HG02678 (cell line): ENCODE measurements at regions not wholly inside any gene's neighbourhood (a gene's known extent, or its start where the extent isn't known, plus 50 kb on each side); places are given as distances from the start of the nearest gene placed in this dataset.

Experiments used
- ATAC-seq: cut with Tn5 transposase; IDR thresholded peaks from one replicate; pipeline ENCODE4 v1.9.1; 2021; ENCODE audit warnings: mild to moderate bottlenecking, moderate library complexity; ENCODE audit not compliant: unreplicated experiment

DNA sequence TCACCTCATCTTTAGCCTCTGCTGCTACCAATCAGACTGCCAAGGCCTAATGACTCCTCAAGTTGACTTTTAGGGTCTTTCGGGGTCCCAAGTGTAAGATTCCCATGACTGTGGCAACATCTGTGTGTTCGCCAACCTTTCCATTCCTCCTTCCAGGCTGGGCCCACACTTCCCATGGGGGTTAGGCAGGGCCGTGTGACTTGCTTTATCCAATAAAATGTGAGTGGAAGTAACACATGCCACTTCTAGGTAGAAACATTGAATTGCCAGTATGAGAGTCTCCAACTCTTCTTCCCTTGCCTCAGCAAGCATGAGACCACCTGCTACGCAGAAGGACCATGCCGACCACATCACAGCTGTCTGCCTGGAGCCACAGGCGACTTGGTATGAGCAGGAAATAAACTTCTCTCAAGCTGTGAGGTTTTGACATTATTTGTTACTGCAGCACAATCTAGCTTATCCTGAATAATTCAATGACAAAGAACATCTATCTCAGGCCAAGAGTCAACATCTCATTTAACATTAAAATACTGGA lies 190.4 kb upstream of the IER5L start:
- no peak for ATAC-seq

DNA sequence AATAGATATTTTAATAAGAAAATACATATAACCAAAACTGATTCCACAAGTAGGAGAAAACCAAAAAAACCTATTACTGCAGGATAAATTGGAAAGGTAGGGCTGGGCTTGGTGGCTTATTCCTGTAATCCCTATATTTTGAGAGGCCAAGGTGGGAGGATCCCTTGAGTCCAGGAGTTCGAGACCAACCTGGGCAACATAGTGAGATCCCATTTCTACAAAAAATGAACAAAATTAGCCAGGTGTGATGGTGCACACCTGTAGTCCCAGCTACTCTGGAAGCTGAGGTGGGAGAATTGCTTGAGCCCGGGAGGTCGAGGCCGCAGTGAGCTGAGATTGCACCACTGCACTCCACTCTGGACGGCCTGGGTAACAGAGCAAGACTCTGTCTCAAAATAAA lies 189.2 kb upstream of the IER5L start:
- no peak for ATAC-seq

DNA sequence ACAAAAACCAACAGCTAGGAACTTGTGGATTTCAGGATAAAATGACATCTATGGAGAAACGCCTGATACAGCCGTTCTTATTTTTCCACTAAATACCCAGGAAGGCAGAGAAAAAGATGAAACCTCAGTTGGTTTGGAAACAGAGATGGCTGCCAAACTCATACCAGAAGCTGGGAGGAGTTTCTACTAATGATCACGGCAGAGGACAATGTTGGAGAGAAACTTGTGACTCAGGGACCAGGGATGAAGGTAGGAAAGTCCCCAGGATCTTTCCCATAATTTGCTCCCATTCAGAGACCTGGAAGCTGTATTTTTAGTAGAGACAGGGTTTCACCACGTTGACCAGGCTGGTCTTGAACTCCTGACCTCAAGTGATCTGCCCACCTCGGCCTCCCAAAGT lies 187.1 kb upstream of the IER5L start:
- ATAC-seq: no peak

DNA sequence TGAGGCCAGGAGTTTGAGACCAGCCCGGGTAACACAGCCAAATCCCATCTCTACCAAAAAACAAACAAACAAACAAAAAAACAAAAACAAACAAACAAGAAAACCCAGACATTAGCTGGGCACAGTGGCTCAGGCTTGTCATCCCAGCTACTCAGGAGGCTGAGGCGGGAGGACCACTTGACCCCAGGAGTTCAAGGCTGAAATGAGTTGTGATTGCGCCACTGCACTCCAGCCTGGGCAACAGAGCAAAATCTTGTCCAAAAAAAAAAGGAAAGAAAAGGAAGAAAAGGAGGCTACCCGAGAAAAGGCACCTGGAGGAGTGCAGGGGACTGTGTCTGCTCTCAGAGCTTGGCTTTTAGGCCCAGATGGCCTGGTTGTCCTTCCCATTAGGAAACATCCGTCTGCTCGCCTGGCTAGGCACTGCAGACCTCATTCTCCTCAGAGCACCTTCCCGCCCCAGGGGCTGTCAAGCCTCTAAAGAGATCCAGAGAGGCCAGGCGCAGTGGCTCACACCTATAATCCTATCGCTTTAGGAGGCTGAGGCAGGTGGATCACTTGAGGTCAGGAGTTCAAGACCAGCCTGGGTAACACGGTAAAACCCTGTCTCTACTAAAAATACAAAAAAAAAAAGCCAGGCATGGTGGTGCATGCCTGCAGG lies 185.3 kb upstream of the IER5L start:
- ATAC-seq: no peak

DNA sequence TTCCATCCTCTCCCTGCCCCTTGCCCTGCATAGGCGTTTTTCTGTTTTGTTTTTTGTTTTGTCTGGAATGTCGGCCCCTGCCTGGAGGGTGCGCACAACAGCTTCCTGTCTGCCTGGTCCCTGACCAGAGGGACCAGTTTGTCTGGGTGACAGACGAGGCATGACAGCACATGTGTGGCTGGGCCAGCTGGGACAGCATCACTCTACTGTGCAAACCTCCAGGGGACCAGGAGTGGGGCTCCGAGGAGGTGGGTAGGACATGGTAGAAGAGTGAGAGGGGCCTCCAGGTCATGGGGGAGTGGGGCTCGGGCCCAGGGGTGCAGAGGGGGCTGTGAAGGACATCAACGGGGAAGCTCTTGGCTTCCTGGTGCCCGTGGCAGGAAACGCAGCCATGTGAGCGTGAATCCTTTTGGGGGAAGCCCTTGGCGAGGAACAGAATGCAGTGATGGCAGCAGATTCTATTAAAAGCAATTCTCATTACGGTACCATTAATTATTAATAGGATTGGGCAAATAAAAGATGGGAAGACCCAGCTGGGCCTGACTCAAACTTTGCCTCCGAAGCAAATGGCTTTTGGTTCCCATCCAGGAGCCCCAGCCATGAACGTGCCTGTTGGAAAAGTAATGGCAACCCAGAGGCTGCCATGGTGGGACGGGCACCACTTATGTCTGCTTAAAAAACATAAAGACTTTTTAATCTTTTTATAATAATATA lies 184.4 kb upstream of the IER5L start:
- ATAC-seq: no peak

DNA sequence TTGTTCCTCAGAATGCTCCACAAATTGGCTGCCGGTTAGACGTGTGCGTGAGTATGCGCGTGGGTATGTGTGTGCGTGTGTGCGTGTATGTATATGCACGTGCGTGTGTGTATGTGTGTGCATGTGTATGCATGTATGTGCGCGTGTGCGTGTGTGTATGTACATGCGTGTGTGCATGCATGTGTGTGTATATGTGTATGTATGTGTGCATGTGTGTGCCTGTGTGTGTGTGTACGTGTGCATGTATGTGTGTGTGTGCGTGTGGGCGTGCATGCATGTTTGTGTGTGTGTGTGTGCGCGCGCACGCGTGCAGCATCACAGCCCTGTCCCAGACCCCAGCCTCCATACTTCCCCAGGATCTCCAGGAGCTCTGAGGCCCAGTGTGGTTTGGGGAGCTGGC lies 183.1 kb upstream of the IER5L start:
- no peak for ATAC-seq

DNA sequence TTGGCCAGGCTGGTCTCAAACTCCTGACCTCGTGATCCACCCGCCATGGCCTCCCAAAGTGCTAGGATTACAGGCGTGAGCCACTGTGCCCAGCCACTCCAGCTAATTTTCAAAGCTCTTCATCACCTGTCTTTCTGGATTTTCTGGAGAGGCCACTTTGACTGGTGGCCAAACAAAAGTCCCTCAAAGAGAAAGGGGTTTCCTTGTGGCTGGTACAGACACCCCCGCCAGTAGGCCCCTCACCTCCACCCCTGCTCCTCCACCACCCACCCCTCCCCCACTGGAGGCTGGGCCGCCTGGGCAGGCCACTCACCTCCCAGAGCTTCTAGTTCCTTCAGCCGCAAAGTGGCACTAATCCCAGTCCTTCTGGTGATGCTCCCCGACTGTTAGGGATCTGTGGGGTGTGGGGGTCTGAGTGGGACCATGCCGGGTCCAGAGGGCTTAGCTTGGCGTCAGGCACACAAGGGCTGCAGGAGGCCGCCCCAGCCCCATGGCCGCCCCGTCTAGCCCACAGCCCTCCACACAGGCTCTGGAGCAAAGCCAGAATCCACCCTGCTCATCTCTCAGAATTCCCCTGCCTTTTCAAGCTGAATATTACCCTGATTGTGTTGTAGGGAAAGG lies 182.0 kb upstream of the IER5L start:
- no peak for ATAC-seq

DNA sequence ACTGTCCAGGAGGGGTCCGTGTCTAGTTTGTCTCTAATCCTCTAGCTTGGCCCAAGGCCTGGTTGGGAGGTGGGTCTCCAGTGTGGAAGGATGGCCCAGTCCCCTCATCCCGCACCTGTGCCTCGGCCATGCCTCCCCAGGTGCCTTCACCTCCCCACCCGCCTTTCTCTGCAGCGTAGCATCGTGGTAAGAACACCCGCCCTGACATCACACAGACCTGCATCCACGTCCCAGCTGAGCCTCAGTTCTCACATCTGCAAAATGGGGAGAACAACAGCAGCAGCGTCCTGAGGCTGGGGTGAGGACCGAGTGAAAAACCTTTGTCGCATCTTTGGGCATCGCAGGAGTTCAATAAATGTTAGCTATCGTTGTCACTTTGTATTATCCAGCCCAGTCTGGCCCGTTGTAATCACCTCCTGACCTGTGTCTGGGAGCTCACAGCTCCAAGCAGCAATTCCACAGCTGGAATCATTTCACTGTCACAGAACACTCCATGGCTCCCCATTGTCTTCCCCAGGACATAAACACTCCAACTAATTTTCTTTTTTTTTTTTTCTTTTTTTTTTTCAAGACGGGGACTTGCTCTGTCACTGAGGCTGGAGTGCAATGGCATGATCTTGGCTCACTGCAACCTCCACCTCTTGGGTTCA lies 181.2 kb upstream of the IER5L start:
- ATAC-seq: no peak

DNA sequence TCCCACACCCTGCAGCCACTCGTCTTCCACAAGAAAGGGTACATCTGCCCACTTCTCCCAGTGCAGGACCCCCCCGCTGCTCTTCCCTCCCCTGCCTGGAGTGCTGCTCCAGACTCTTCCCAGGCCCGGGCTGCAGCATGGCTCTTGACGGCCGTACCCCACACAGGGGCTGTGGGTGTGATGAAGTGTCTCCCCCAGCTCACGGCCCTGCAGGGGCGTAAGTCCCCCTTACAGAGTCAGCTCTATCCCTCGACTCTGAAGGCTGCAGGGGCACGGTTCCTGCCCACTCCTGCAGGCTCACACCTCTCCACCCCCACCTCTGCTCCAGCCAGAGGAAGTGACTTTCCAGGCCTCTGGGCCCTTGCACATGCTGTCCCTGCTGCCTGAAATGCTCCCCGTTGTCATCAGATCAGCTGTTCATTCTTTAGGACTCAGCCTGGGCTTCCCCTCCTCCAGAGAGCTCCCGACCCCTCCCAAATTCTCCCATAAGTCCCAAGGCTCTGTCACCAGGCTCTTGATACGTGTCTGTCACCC lies 180.6 kb upstream of the IER5L start:
- ATAC-seq: no peak

DNA sequence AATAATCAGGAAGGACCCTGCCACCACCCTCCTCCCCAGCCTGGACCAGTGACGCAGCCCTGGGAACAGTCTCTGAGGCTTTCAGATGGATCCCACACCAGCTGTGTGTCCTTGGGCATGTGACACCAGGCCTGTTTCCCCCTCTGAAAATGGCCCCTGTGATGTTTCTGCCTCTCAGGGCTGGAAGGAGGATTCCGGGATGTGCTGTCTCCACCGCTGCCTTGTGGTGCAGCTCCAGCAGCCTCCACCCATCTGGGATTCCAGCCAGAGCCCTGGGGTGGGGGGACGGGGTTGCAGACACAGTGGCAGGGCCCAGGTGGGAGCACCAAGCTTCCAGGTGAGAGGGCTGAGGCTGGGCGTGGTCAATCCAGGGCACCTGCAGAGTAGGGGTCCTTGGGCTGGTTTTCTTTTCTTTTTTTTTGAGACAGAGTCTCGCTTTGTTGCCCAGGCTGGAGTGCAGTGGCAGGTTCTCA lies 179.7 kb upstream of the IER5L start:
- no peak for ATAC-seq

DNA sequence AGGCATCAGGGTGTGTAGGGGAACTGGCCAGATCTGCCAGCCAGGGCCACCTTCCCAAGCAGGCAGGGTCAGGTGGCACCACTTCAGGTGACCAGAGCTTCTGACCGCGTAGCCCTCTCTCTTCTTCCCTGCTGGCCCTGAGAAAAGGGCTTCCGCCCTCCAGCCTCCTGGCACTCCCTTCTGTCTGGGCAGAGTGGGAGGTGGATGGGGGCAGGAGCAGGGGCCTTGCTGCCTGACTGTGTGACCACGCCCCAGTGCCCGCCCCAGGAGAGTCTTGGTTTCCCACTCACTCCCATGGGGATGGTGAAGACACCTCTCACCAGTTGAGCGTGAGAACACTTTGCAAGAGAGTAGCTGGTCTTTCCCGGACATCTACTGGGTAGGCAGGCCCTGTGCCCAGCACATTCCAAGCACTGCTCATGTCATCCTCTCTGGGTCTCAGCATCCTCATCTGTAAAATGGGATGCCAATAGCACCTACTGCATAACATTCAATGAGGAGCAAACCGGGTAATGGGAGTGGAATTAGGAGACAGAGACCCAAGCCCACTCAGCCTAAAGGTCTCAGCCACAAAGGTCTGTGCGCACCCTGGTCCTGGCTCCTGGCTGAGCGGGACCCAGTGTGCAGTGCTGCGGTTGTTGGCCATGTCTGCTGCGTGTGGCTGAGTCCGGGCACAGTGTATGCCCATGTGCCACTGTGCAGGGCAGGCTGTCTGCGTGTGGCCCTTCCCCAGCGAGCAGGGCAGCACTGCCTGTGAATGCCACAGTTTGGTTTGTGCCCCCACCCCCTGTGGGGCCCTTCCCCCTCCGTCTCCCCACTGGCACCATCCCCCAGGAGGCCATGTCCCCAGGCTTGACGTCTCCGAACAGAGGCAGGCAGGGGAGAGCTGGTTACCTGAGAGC lies 179.1 kb upstream of the IER5L start:
- no peak for ATAC-seq

DNA sequence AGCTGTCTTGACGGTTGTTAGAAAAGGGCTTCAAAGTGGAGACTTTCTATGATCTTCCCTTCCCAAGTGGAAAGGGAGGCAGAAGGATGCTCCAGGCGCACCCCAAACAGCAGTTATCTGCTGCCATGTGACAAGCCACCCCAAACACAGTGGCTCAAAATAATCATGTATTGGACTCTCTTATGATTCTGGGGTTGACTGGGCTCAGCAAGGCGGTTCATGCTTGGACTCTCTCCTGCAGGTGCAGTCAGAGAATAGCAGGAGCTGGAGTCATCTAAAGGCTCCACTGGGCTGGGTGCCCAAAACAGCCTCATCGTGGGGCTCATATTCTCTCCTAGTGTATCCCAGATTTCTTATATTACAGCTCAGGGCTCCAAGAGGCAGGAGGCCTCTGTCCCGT lies 177.6 kb upstream of the IER5L start:
- ATAC-seq: no peak

DNA sequence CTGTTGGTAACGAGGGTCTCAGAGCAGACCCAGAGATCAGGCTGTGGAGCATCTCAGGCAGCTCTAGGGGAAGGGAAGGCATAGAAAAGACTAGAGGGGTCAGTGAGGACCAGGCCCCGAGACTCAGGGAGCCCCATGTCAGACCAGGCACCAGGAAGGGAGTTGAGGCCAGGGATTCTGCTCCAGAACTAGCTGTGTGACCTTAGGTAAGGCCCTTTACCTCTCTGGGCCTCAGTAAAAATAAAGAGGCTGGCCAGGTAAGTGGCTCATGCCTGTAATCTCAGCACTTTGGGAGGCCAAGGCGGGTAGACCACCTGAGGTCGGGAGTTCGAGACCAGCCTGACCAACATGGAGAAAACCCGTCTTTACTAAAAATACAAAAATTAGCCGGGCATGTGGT lies 176.4 kb upstream of the IER5L start:
- ATAC-seq: no peak

DNA sequence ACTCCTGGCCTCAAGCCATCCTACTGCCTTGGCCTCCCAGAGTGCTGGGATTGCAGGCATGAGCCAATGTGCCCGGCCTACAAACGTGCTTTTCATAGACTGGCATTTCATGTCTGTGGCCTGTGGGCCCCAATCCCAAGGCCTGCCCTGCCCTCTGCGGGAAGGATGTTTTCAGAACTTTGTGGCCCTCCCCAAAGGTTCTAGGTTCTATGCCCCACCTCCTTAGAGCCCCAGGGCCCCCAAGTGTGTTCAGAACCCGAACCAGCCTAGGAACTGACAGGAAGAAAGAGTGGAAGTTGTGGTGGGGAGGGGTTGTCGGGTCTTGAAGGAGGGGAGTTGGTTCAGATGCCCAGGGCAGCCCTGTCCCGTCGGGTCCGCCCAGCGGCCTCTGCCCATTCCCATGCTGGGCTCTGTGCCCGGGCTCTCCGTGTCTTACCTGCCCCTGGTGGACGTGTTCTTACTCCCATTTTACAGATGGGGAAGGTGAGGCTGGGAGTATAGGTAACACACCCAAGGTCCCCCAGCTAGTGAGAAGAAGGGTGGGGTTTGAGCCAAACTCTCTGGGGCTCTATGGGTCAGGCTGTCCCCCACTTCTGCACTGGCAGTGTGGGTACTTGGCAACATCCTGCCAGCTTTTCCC lies 175.8 kb upstream of the IER5L start:
- ATAC-seq: no peak

DNA sequence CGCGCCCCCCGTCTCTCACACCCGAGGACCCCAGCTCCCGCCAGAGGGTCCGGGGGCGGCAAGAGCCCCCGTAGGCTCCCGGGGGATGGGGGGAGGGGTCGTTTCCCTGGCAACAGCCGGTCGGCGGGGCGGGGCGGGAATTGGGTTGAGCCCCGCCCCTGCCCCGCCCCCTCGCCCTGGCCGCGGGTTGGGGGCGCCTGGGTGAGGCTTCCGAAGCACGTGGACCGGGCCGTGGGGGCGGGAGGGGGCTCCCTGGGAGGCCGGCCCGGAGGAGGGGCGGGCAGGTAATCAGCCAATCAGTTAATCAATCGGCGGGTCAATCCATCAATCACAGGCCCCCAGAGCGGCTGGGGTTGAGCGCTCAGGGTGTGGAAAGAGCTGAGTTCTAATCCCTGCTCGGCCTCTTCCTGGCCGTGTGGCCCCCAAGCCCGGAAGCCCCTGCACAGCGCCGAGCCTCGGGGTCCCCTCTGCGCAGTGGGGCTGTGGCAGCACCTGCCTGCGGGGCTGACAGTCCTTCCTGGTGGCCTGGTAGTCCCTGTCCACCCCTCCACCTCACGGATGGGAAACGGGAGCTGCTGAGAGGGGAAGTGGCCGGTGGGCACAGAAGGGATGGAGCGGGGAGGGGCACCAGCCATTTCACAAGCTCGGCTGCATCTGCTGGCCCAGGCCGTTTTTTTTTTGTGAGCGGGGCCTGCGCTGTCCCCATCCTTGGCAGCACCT lies 174.2 kb upstream of the IER5L start:
- ATAC-seq: no peak

DNA sequence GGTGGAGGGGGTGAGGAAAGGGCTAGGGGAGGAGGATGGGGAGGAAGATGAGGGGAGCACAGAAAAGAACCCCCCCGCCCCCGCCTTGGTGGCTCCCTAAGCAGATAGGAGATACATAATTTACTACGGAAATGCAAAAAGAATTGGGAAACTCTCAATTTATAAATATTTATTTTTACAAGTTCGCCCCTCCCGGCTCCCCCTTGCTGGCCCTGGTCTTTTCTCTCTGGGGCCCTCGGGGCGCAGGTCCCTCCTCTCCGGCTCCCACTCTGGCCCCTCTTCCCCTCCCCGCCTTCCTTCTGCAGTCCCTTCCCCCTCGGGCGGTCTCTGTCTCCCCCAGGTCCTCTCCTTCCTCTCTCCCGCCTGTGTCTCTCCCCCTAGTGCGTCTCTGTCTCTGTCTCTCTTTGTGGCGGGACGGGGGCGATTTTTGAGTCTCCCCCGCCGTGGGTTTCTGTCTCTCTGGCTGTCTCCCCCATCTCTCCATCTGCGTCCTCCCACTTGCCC lies 173.6 kb upstream of the IER5L start:
- ATAC-seq: no peak

DNA sequence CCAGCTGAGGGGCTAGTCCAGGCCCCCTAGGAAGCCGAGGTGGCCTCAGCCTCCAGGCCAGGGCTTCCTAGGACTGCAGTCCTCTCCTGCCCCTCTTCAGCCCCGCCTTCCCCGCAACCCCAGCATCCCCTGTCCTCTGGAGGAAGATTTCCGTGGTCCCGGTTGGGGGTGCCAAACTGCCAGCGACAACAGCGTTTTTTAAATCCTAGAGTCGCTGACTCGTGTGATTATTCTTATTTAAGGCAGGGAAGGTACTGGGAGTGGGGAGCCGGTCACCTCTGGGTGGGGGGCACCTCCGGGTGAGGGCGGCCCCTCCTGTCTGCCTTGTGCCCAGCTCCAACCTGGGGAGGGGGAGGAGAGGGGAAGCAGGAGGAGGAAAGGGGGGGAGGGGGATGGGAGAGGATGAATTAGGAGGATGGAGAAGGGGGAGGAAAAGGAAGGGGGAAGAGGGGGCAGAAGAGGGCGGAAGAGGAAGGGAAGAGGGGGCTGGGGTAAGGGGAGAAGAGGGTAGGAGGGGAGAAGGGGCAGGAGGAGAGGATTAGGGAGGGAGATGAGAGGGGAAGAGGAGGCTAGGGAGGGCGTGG lies 173.1 kb upstream of the IER5L start:
- no peak for ATAC-seq

DNA sequence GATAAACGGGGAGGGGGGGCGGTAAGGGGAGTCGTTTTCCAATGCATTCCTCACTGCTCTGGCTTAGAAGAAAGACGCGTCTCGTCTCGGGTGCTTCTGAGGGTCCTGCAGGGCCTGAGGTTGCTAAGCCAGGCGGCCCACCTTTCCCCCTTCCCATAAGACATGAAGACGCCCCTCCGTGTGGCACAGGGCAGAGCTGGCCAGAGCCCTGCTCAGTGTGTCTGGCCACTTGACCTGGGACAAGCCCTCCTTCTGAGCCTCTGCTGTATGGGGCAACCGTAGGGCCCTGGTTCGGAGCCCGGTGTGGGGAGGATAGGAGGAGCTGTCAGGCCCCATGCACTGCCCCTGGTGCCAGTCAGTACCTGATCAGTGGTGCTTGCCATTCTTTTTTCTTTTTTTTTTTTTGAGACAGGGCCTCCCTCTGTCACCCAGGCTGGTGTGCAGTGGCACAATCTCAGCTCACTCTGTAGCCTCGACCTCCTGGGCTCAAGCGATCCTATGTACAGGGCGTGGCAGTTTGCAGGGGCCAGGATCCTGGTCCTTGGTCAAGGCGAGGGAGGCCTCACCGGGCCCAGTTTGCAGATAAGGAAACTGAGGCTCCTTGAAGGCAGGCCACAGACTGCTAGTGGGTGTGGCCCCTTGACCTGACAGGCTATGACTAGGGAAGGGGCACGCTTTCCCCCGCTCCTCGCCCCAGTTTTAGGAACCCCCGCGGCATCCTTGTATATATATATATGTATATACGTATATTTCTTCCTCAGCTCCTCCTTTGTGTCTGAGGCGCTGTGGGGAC lies 172.3 kb upstream of the IER5L start:
- ATAC-seq: no peak
